GM23338 (cell line): ENCODE measurements at regions not wholly inside any gene's neighbourhood (a gene's known extent, or its start where the extent isn't known, plus 50 kb on each side); places are given as distances from the start of the nearest gene placed in this dataset.

Source experiments
- ATAC-seq: fragments of 200-7000 bp; cut with Tn5 transposase; 3 replicates; pipeline ENCODE4 v1.9.1; 2020
- DNase-seq: peaks from one replicate; pipeline ENCODE4 v3.0.0-alpha.2; 2015; ENCODE audit warnings: low spot score
- H2AFZ ChIP-seq: fragments of 200-600 bp; sonication (generic); 2 replicates; pipeline ENCODE4 v1.8.0; 2016; ENCODE audit warnings: antibody characterized with exemption, mild to moderate bottlenecking, moderate library complexity
- H3F3A ChIP-seq: fragments of 200-600 bp; sonication (generic); replicated peaks from 2 replicates; pipeline ENCODE4 v1.8.0; 2017; ENCODE audit warnings: antibody characterized with exemption, mixed run types, low read depth
- H3K27ac ChIP-seq: fragments of 200-600 bp; sonication (generic); 2 replicates; pipeline ENCODE4 v1.6.1; 2016; ENCODE audit warnings: low read depth
- H3K27me3 ChIP-seq: fragments of 200-600 bp; sonication (generic); 2 replicates; pipeline ENCODE4 v1.8.0; 2016; ENCODE audit warnings: mild to moderate bottlenecking, mixed run types, moderate library complexity; ENCODE audit not compliant: insufficient read depth
- H3K36me3 ChIP-seq: fragments of 200-600 bp; sonication (generic); 2 replicates; pipeline ENCODE4 v1.8.0; 2016; ENCODE audit warnings: mild to moderate bottlenecking; ENCODE audit not compliant: insufficient read depth
- H3K4me1 ChIP-seq: fragments of 200-600 bp; sonication (generic); 2 replicates; pipeline ENCODE4 v1.8.0; 2016; ENCODE audit warnings: mild to moderate bottlenecking, moderate library complexity; ENCODE audit not compliant: insufficient read depth
- H3K4me2 ChIP-seq: fragments of 200-600 bp; sonication (generic); 2 replicates; pipeline ENCODE4 v1.7.1; 2017; ENCODE audit warnings: mixed run types
- H3K4me3 ChIP-seq: fragments of 200-600 bp; sonication (generic); 2 replicates; pipeline ENCODE4 v1.6.1; 2016; ENCODE audit warnings: mixed run types
- H3K79me2 ChIP-seq: fragments of 200-600 bp; sonication (generic); replicated peaks from 2 replicates; pipeline ENCODE4 v1.8.0; 2017; ENCODE audit warnings: mild to moderate bottlenecking; ENCODE audit not compliant: insufficient read depth
- H3K9me2 ChIP-seq: fragments of 200-600 bp; sonication (generic); 2 replicates; pipeline ENCODE4 v1.8.0; 2017; ENCODE audit not compliant: insufficient read depth
- H4K20me1 ChIP-seq: fragments of 200-600 bp; sonication (generic); replicated peaks from 2 replicates; pipeline ENCODE4 v1.8.0; 2017; ENCODE audit warnings: mild to moderate bottlenecking; ENCODE audit not compliant: insufficient read depth
- H3K27ac Mint-ChIP-seq: 2 replicates; pipeline ENCODE4 v1.8.0; 2020; ENCODE audit warnings: inconsistent platforms, mild to moderate bottlenecking, moderate library complexity, mixed read lengths
- H3K27me3 Mint-ChIP-seq: 3 replicates; pipeline ENCODE4 v1.8.0; 2022; ENCODE audit warnings: low read depth, mild to moderate bottlenecking, moderate library complexity, mixed read lengths, inconsistent platforms; ENCODE audit not compliant: insufficient read depth, poor library complexity
- H3K36me3 Mint-ChIP-seq: 3 replicates; pipeline ENCODE4 v1.8.0; 2021; ENCODE audit warnings: low read depth, mild to moderate bottlenecking, inconsistent platforms, moderate library complexity, mixed read lengths
- H3K4me1 Mint-ChIP-seq: 3 replicates; pipeline ENCODE4 v1.8.0; 2020; ENCODE audit warnings: mild to moderate bottlenecking, inconsistent platforms, mixed read lengths
- H3K4me3 Mint-ChIP-seq: 3 replicates; pipeline ENCODE4 v1.8.0; 2021; ENCODE audit warnings: moderate library complexity, mild to moderate bottlenecking, inconsistent platforms, mixed read lengths
- H3K9me3 Mint-ChIP-seq: 3 replicates; pipeline ENCODE4 v1.8.0; 2020; ENCODE audit warnings: moderate library complexity, mild to moderate bottlenecking, inconsistent platforms, mixed read lengths
- EZH2phosphoT487 ChIP-seq: fragments of 200-600 bp; sonication (generic); IDR thresholded peaks from one replicate; pipeline ENCODE4 v1.8.1; 2018; ENCODE audit warnings: antibody characterized with exemption; ENCODE audit not compliant: unreplicated experiment
- JUNB ChIP-seq: IDR thresholded peaks from one replicate; pipeline ENCODE4 v1.6.1; 2016; ENCODE audit warnings: antibody characterized with exemption; ENCODE audit not compliant: unreplicated experiment
- NANOG ChIP-seq: IDR thresholded peaks from 2 replicates; pipeline ENCODE4 v1.6.1; 2016; ENCODE audit warnings: antibody characterized with exemption, borderline replicate concordance
- TF ChIP-seq, protein P1 (sequence below): fragments of 250-450 bp; sonication (Bioruptor Pico); IDR thresholded peaks from 2 replicates; pipeline ENCODE4 v1.5.0; 2020; ENCODE audit warnings: mild to moderate bottlenecking, moderate library complexity
- TF ChIP-seq, protein P2 (sequence below), 2 experiments: fragments of 200-600 bp in 1 of 2; sonication (generic) in 1 of 2; conservative IDR thresholded peaks; 2 replicates each; pipeline versions ENCODE4 v1.5.1 to v1.6.1; 2016 to 2017; ENCODE audit warnings: antibody characterized with exemption in 2 of 2, low read depth in 2 of 2, mild to moderate bottlenecking in 2 of 2, moderate library complexity in 1 of 2

DNA sequence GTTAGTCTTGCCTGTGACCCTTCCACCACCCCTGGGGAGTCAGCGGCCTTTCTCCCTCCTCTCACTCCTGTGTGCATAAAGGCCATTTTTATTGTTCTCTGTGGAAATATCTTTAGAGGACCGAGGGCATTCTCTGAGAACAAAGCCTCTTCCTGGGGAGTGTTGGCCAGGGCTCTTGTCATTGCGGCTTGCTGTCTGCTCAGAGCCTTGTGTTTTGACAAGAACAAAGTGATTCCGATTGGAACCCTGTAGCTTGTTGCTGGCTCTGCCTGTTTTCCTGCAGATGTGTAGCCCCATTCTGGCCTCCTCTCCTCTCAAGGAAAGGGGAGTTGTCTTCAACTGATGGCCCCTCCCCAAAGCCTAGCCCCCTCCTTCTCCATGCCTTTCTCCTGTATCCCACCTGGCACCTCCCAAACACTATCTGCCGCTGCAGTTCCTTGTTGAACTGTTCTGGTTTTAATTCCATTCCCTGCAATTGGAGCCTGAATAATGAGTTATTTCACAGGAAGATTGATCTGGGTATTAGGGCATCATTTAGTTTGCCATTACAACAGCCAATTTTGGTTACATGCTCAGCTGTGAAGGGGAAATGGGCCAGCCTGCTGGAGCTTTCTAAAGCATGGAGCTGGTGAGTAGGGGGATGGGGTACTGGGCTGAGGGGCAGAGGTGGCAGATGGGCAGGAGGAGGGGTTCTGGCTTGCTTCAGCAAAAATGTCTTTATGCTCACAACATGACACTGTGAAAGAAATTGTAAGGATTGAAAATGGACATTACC is 252.5 kb downstream of the LRFN2 start:
- Mint-ChIP-seq H3K27me3 (peaks cover 9% of the 10 kb centered on the region), H3K4me1 (peaks cover 56% of the 10 kb centered on the region), H3K36me3 (no peaks in the 10 kb centered on the region; the same call in 2 of the 3 replicates), H3K27ac (no peak overlapping the region), H3K9me3 (no peaks in the 10 kb centered on the region), H3K4me3 (no peak overlapping the region)
- H3K27me3 ChIP-seq = no peaks in the 10 kb centered on the region
- TF ChIP-seq JUNB (no peak), EZH2phosphoT487 (no peak), NANOG (no peak)
- TF ChIP-seq, protein P1, sequence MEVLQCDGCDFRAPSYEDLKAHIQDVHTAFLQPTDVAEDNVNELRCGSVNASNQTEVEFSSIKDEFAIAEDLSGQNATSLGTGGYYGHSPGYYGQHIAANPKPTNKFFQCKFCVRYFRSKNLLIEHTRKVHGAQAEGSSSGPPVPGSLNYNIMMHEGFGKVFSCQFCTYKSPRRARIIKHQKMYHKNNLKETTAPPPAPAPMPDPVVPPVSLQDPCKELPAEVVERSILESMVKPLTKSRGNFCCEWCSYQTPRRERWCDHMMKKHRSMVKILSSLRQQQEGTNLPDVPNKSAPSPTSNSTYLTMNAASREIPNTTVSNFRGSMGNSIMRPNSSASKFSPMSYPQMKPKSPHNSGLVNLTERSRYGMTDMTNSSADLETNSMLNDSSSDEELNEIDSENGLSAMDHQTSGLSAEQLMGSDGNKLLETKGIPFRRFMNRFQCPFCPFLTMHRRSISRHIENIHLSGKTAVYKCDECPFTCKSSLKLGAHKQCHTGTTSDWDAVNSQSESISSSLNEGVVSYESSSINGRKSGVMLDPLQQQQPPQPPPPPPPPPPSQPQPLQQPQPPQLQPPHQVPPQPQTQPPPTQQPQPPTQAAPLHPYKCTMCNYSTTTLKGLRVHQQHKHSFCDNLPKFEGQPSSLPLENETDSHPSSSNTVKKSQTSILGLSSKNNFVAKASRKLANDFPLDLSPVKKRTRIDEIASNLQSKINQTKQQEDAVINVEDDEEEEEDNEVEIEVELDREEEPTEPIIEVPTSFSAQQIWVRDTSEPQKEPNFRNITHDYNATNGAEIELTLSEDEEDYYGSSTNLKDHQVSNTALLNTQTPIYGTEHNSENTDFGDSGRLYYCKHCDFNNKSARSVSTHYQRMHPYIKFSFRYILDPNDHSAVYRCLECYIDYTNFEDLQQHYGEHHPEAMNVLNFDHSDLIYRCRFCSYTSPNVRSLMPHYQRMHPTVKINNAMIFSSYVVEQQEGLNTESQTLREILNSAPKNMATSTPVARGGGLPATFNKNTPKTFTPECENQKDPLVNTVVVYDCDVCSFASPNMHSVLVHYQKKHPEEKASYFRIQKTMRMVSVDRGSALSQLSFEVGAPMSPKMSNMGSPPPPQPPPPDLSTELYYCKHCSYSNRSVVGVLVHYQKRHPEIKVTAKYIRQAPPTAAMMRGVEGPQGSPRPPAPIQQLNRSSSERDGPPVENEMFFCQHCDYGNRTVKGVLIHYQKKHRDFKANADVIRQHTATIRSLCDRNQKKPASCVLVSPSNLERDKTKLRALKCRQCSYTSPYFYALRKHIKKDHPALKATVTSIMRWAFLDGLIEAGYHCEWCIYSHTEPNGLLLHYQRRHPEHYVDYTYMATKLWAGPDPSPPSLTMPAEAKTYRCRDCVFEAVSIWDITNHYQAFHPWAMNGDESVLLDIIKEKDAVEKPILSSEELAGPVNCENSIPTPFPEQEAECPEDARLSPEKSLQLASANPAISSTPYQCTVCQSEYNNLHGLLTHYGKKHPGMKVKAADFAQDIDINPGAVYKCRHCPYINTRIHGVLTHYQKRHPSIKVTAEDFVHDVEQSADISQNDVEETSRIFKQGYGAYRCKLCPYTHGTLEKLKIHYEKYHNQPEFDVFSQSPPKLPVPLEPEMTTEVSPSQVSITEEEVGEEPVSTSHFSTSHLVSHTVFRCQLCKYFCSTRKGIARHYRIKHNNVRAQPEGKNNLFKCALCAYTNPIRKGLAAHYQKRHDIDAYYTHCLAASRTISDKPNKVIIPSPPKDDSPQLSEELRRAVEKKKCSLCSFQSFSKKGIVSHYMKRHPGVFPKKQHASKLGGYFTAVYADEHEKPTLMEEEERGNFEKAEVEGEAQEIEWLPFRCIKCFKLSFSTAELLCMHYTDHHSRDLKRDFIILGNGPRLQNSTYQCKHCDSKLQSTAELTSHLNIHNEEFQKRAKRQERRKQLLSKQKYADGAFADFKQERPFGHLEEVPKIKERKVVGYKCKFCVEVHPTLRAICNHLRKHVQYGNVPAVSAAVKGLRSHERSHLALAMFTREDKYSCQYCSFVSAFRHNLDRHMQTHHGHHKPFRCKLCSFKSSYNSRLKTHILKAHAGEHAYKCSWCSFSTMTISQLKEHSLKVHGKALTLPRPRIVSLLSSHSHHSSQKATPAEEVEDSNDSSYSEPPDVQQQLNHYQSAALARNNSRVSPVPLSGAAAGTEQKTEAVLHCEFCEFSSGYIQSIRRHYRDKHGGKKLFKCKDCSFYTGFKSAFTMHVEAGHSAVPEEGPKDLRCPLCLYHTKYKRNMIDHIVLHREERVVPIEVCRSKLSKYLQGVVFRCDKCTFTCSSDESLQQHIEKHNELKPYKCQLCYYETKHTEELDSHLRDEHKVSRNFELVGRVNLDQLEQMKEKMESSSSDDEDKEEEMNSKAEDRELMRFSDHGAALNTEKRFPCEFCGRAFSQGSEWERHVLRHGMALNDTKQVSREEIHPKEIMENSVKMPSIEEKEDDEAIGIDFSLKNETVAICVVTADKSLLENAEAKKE (CRISPR knock-in tag) = no peak
- TF ChIP-seq, protein P2, sequence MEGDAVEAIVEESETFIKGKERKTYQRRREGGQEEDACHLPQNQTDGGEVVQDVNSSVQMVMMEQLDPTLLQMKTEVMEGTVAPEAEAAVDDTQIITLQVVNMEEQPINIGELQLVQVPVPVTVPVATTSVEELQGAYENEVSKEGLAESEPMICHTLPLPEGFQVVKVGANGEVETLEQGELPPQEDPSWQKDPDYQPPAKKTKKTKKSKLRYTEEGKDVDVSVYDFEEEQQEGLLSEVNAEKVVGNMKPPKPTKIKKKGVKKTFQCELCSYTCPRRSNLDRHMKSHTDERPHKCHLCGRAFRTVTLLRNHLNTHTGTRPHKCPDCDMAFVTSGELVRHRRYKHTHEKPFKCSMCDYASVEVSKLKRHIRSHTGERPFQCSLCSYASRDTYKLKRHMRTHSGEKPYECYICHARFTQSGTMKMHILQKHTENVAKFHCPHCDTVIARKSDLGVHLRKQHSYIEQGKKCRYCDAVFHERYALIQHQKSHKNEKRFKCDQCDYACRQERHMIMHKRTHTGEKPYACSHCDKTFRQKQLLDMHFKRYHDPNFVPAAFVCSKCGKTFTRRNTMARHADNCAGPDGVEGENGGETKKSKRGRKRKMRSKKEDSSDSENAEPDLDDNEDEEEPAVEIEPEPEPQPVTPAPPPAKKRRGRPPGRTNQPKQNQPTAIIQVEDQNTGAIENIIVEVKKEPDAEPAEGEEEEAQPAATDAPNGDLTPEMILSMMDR (conservative IDR thresholded peaks at IDR 0.05; ENCODE audit: low read depth in 2 of 2) = no peak
- H3K4me3 ChIP-seq = no peak overlapping the region
- H4K20me1 ChIP-seq = no peaks in the 10 kb centered on the region
- peak overlapping the region; percentile 88 for H2AFZ ChIP-seq
- H3K36me3 ChIP-seq = no peaks in the 10 kb centered on the region
- H3K79me2 ChIP-seq = no peaks in the 10 kb centered on the region
- no peak overlapping the region for H3K27ac ChIP-seq
- peaks cover 32% of the 10 kb centered on the region for H3K4me1 ChIP-seq
- H3K9me2 ChIP-seq = peaks cover 8% of the 10 kb centered on the region
- peaks cover 14% of the 10 kb centered on the region; the same call in 1 of the 2 replicates for H3F3A ChIP-seq
- peak overlapping the region; percentile 60; the same call in 1 of the 2 replicates for H3K4me2 ChIP-seq
- DNase-seq = no peak
- peak; percentile 72 for ATAC-seq
